Right kidney (tissue), 1 donor: ENCODE measurements at regions not wholly inside any gene's neighbourhood (a gene's known extent, or its start where the extent isn't known, plus 50 kb on each side); places are given as distances from the start of the nearest gene placed in this dataset.
"Not testable (repeated sequence)": the region's sequence is repeated elsewhere in the genome, so short reads cannot be mapped to it uniquely, and the experiment has no call there.

Experiments
- DNase-seq: peaks from one replicate; pipeline ENCODE4 v3.0.0-alpha.2; 2016

GRCh38 chr7:10706875-10707493 is 266.7 kb upstream of the PHF14 start:
- DNase-seq, result no peak

DNA sequence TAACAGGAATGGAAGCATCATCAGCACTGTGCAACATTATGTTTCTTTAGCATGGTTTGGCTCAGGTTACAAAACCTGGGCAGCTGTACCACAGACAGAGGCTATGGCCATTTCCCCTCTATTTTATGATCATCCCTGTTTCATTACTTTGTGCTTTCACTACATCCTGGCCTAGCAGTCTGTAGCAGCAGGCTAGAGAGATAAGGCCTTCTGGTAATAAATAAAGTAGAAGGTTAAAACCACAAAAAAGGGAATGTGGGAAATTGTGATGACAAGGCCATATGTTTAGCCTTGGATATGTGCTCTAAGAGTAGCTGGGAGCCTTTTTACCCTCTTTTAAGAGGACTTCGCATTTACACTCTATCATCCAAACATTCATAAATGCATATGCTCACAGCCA is 266.2 kb upstream of the PHF14 start:
- DNase-seq, result no peak

GRCh38 chr7:10708447-10708846 is 265.2 kb upstream of the PHF14 start:
- no peak for DNase-seq

DNA sequence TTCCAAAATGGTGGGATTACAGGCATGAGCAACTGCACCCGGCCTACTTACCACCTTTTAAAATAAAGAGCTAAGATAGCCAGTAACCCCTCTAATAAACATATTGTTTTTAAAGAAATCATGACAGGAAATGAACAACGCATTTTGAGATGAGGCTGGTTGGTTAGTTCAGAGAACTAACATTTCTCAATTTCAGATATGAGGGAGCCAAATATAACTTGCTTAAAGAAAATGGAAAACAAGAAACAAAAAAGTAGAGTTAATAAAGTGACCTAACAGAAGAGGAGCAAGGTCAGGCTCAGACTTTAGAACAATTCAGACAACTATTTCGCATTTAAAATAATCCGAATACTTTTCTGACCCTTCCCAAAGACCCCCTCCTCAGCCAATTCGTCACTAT is 254.9 kb upstream of the PHF14 start:
- no peak for DNase-seq

- no peak for DNase-seq
These were observed 253.6 kb upstream of the PHF14 start for GRCh38 chr7:10720042-10720441.

DNA sequence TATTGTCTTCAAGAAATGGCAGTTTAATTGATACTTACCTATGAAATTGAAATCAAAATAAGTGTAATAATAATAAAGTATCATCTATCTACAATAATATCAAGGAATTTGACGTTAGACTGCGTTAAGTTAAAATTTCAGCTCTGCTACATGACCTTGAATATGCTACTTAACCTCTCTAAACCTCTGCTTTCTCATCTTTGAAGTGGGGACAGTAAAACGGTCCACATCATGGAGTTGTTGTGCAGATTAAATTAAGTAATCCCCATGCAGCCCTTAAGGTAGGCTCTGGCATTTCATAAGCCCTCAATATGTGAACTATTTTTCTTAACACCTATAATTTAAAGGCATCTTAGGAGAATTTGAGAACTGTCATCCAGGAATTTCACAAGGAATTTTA is 252.4 kb upstream of the PHF14 start:
- no peak for DNase-seq

- no peak for DNase-seq
These were observed 249.8 kb upstream of the PHF14 start for GRCh38 chr7:10723832-10724231.

GRCh38 chr7:10724449-10724848 is 249.2 kb upstream of the PHF14 start:
- no peak for DNase-seq

DNA sequence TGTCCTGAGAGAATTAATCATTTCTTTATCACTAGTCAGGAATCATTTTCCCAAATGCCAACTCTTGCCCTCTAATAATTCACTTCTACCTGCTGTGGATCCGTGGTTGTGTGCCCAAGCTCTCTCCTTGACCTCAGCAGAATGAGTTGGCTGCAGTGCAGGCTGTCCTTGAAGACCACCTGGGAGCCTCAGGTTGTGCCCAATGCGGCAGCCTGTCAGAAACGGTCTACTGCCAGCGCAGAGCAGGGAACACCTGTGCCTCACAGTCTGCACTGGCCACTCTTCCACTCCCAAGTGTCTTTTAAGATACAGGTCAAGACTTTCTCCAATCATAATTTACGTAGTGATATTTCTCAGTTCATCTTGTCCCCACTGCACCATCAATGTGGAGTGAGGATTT is 246.0 kb upstream of the PHF14 start:
- no peak for DNase-seq

DNA sequence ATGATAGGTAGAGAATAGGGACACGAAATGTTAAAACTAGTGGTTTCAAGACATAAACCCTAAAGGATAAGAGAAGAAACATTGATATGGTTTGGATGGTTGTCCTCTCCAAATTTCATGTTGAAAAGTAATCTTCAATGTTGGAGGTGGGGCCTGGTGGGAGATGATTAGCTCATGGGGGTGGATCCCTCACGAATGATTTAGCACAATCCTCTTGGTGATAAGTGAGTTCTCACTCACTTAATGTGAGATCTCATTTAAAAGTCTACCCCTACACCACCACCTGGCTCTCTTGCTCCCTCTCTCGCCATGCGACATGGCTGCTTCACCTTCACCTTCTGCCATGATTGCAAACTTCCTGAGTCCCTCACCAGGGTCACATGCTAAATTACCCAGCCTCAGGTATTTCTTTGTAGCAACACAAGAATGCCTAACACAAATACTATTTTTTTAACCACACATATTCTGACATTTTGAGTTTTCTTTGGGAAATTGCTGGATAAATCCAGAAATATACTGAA is 242.4 kb upstream of the PHF14 start:
- no peak for DNase-seq

GRCh38 chr7:10733747-10734146 is 239.9 kb upstream of the PHF14 start:
- no peak for DNase-seq

DNA sequence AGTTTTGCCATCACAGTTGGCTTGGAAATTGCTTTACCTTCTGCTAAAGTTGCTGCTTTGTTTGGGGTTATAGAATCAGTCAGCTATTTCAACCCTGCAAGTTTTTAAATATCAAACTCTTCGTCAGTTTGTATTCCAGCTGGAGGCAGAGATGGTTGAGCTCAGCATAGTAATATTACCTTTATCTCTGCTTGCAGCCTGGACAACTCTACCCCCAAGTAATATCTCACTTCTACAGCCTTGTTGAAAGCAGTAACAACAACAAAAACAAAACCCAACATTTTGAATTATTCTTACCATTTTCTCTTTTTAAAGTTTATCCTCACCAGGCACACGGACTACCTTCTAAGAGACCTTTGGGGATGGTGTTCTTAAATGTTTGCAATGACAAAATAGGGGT is 239.1 kb upstream of the PHF14 start:
- no peak for DNase-seq

- DNase-seq, result no peak
These were observed 234.3 kb upstream of the PHF14 start for GRCh38 chr7:10739401-10739800.

DNA sequence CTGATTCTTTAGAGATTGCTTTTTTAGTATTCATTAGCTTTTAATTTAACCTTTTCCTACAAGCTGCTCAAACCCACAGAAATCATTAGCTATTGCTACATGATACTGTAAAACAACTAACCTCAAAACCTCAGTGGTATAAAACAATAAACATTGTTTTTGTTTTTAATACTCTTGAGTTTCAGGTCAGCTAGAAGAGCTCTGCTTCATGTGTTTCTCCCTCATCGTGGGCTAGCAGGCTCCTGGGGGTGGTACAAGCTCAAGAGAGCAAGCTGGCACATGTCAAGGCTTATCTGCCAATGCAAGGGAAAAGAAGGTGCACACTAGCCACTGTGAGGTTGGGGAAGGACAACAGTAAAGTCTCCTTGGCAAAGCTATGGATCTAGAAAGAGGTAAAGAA is 232.9 kb upstream of the PHF14 start:
- no peak for DNase-seq

- no peak for DNase-seq
These were observed 216.7 kb upstream of the PHF14 start for GRCh38 chr7:10756981-10757380.

DNA sequence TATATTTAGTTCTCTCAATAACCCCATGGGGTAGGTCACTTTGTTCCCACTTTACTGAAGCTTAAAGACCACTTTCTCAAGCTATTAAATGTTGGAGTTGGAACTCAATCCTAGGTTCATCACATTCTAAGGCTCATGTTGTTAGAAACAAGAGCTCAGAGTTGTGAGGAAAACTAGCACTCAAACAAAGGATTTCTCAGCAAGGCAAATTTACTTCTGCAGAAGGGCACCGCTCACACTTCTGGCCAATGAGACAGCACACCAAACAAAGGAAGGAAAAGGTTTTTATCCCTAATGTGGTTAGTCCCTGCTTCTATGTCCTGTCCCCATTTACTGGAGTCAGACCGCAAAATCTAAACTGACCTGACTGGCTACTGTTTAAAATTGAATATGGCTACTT is 214.6 kb upstream of the PHF14 start:
- no peak for DNase-seq

- no peak for DNase-seq
These were observed 205.9 kb upstream of the PHF14 start for GRCh38 chr7:10767771-10768170.

GRCh38 chr7:10770176-10770575 is 203.5 kb upstream of the PHF14 start:
- no peak for DNase-seq

DNA sequence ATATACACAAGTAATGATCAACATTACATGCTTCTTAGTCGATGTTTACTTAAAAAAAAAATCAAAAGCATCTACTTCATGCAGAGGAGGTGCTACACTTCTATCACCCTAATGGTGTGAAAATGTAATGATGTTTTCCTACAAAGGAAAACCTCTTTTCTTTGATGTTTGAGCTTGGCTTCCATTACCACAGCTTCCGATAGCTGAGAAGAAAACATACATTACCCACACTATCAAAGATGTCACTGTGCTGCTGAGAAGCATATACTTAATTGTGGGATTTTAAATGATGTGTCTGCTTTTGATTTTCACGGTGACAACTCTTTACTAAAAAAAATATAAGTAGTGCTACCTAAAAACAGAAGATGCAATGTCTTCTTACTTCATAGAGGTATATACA is 200.2 kb upstream of the PHF14 start:
- no peak for DNase-seq

GRCh38 chr7:10779465-10780399 is 193.9 kb upstream of the PHF14 start:
- DNase-seq, result no peak

DNA sequence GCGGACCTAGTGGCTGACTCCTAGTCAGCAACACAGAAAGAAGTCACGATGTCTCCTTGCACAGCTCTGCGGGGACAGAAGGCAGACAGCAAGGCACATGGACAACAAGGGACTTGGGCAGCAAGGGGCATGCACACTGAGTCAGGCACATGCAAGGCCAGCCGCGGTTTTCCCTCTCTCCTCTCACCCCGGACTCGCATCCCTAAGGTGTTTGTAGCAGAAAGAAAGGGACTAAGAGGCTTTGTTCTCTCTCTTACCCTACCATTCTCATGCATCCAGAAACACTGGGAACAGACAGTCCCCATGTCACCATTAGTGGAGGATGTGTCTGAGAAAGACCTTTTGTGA is 193.3 kb upstream of the PHF14 start:
- no peak for DNase-seq

DNA sequence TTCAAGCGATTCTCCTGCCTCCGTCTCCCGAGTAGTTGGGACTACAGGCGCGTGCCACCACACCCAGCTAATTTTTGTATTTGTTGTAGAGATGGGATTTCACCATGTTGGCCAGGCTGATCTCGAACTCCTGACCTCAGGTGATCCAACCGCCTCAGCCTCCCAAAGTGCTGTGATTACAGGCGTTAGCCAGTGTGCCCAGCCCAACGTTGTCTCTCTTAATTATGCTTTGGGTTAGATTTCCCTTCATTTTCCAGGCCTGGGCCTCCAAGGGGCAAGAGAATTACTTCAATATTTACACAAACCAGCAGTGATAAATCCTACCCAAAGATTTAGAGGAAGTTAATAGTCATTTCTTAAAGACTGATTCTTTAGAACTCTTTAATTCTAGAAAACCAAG is 186.7 kb upstream of the PHF14 start:
- DNase-seq, result not testable (repeated sequence)

DNA sequence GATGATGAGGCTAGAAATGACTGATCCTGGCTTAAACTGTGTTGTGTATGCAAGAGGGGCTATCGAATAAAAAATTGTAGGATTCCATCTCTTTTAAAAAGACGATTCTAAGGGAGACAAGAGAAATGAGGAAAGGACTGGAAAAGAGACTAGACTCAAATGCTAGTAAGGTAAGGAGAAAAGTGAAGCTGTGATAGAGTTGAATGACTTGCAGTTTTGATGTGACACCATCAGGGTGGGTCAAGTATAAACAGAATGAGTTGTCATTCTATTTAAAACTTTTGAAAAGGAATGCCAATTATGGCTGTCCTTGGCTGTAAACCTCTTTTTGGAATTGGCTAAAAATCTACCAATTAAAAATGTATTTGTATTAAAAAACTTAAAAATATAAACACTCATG is 184.5 kb upstream of the PHF14 start:
- no peak for DNase-seq

DNA sequence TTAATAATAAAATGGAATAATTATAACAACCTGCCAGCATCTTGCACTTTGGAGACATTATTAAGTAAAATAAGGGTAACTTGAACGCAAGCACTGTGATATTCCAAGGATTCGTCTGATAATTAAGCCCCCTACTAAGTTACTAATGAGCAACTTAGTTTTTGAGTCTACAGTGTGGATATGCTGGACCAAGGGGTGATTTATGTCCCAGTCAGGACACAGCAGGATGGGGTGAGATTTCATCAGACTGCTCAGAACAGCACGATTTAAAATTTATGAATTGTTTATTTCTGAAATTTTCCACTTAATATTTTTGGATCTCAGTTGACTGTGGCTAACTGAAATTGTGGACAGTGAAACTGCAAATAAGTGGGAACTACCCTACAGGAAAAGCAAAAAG is 182.8 kb upstream of the PHF14 start:
- no peak for DNase-seq
